ENCODE measurements at regions not wholly inside any gene's neighbourhood (a gene's known extent, or its start where the extent isn't known, plus 50 kb on each side); places are given as distances from the start of the nearest gene placed in this dataset.
A peak's percentile ranks its signal among the peaks of the same experiment; 100 is the strongest.

- Histone ChIP-seq H3F3A (replicated peaks; ENCODE audit: low read depth) (no peaks in the 10 kb centered on the region), H3K9me2 (ENCODE audit: insufficient read depth) (no peaks in the 10 kb centered on the region), H3K27me3 (ENCODE audit: insufficient read depth) (no peaks in the 10 kb centered on the region), H2AFZ (peak overlapping the region; percentile 40), H3K4me1 (ENCODE audit: insufficient read depth) (no peaks in the 10 kb centered on the region), H3K36me3 (ENCODE audit: insufficient read depth) (no peaks in the 10 kb centered on the region), H3K4me2 (no peak overlapping the region), H4K20me1 (replicated peaks; ENCODE audit: insufficient read depth) (no peaks in the 10 kb centered on the region), H3K27ac (ENCODE audit: low read depth) (no peak overlapping the region), H3K4me3 (no peak overlapping the region), H3K79me2 (replicated peaks; ENCODE audit: insufficient read depth) (no peaks in the 10 kb centered on the region)
- Mint-ChIP-seq H3K4me1 (no peaks in the 10 kb centered on the region), H3K27ac (no peak overlapping the region), H3K36me3 (ENCODE audit: low read depth) (no peaks in the 10 kb centered on the region), H3K4me3 (no peak overlapping the region), H3K27me3 (ENCODE audit: insufficient read depth, low read depth, poor library complexity) (no peaks in the 10 kb centered on the region), H3K9me3 (no peaks in the 10 kb centered on the region)
- no peak for DNase-seq (ENCODE audit: low spot score)
- ATAC-seq, result no peak
- TF ChIP-seq ZNF114 (CRISPR knock-in tag; IDR thresholded peaks at IDR 0.05) (no peak), CTCF (conservative IDR thresholded peaks at IDR 0.05; ENCODE audit: low read depth in 2 of 2) (no peak), STAT1 (IDR thresholded peaks at IDR 0.05; ENCODE audit: unreplicated experiment) (no peak), CREB1 (CRISPR knock-in tag; IDR thresholded peaks at IDR 0.05; ENCODE audit: low read depth) (no peak), ZNF331 (CRISPR knock-in tag; IDR thresholded peaks at IDR 0.05; ENCODE audit: low read depth) (no peak), NANOG (IDR thresholded peaks at IDR 0.05; ENCODE audit: borderline replicate concordance) (no peak), REST (IDR thresholded peaks at IDR 0.05; ENCODE audit: unreplicated experiment) (no peak)
Measured at GRCh38 chr21:27158967-27159366, 192.1 kb upstream of the ADAMTS5 start.

GRCh38 chr21:27157097-27157496, 190.2 kb upstream of the ADAMTS5 start:
- Mint-ChIP-seq H3K4me1 (no peaks in the 10 kb centered on the region), H3K9me3 (no peaks in the 10 kb centered on the region), H3K27me3 (ENCODE audit: insufficient read depth, low read depth, poor library complexity) (no peaks in the 10 kb centered on the region), H3K4me3 (no peak overlapping the region), H3K36me3 (ENCODE audit: low read depth) (no peaks in the 10 kb centered on the region), H3K27ac (no peak overlapping the region)
- H3K36me3 ChIP-seq (ENCODE audit: insufficient read depth), result no peaks in the 10 kb centered on the region
- no peak overlapping the region for H3K4me2 ChIP-seq
- peaks cover 5% of the 10 kb centered on the region; the same call in 1 of the 2 replicates for H3K9me2 ChIP-seq (ENCODE audit: insufficient read depth)
- H4K20me1 ChIP-seq (replicated peaks; ENCODE audit: insufficient read depth), result no peaks in the 10 kb centered on the region
- no peak overlapping the region for H2AFZ ChIP-seq
- ATAC-seq, result no peak
- DNase-seq (ENCODE audit: low spot score), result no peak
- H3K4me1 ChIP-seq (ENCODE audit: insufficient read depth), result no peaks in the 10 kb centered on the region
- H3K4me3 ChIP-seq, result no peak overlapping the region
- H3K27me3 ChIP-seq (ENCODE audit: insufficient read depth), result no peaks in the 10 kb centered on the region
- no peaks in the 10 kb centered on the region for H3F3A ChIP-seq (replicated peaks; ENCODE audit: low read depth)
- no peaks in the 10 kb centered on the region for H3K79me2 ChIP-seq (replicated peaks; ENCODE audit: insufficient read depth)
- no peak overlapping the region for H3K27ac ChIP-seq (ENCODE audit: low read depth)
- TF ChIP-seq ZNF331 (CRISPR knock-in tag; IDR thresholded peaks at IDR 0.05; ENCODE audit: low read depth) (no peak), ZNF462 (CRISPR knock-in tag; IDR thresholded peaks at IDR 0.05) (no peak), STAT1 (IDR thresholded peaks at IDR 0.05; ENCODE audit: unreplicated experiment) (no peak), ETS1 (IDR thresholded peaks at IDR 0.05) (no peak), JUNB (IDR thresholded peaks at IDR 0.05; ENCODE audit: unreplicated experiment) (no peak)

All from GM23338 (cell line).